NCI-H1436 treated with DMSO at 0.1 percent for 48 hours (cell line): ENCODE measurements at regions not wholly inside any gene's neighbourhood (a gene's known extent, or its start where the extent isn't known, plus 50 kb on each side); places are given as distances from the start of the nearest gene placed in this dataset.

Source experiments
- DNase-seq: peaks from one replicate; lab custom pipeline; 2025; lab: John Stamatoyannopoulos, UW

DNA sequence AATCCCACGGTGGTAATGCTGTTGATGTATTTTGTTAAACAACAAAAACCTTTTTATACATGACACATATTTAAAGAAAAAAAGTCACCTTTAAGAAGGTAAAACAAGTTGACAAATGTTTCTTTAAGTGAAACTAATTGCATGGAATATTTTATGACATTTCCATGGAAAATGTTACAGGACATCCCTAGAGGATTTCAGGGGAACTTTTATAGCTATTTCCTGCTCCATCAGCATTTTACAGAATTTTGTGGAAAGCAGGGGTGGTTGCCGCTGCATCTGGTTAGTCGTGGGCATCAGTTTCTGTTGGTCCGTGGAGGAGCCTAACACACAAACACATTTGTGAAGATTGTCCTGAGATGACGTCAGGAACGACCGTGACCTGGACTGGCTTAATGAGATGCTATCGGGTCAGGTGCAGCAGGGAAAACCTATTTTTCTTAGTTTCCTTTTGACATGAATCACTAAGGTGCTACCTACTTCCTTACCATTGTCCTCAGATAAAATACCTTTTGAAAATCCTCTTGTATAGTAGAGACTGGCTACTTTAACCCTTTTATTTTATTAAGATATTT, 305.1 kb downstream of the MAP2K6 start:
- no peak for DNase-seq

DNA sequence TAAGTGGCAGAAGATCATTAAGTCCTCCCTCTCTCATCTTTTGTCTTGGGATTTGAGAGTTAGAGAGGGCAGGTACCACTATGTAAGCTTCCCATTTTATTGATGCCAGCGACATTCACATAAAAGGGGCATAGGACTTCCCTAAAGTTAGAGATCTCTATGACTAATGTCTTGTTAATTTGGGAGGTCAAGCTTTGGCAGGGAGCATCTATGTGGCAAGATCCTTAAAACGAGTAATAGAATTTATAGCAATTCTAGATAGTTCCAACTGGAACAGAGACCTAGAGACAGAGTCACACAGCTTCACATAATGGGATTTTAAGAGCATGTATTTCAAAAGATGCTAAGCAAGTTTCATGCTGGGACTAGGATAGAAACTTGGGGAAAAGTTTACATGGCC, 308.0 kb downstream of the MAP2K6 start:
- DNase-seq = no peak

DNA sequence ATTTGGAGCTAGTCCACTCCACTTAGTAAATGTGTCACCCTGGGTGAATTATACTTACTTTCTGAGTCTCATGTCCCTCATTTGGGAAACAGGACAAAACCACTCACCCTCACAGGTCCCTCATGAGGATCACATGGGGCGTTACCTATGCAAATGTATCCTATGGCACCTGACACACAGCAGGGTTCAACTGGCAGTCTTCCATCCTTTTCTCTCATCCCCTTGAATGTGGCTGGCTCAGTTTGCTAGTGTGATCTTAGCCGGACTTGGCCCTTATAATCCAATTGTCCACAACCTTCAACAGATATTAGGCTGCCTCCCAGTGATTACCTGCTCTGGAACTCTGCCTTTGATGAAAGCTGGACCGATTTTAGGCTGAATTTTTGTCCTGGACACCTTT, 308.8 kb downstream of the MAP2K6 start:
- no peak for DNase-seq

DNA sequence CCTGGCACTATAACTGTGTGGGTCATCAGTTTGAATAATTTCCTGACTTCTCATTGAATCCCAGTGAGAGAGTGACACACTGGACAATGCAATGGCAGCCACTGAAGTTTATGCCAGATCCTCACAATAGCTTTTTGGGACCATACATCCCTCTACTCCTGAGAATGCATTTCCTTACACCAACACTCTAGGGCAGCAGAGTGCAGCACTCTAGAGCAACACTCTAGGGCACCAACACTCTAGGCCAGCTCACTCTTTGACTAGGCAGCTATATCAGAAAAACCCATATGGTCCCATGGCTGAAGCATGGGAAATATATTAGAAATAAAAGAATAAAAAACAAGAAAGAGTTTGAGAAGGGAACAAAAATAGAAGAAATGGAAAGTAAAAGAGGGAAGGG, 309.2 kb downstream of the MAP2K6 start:
- no peak for DNase-seq

DNA sequence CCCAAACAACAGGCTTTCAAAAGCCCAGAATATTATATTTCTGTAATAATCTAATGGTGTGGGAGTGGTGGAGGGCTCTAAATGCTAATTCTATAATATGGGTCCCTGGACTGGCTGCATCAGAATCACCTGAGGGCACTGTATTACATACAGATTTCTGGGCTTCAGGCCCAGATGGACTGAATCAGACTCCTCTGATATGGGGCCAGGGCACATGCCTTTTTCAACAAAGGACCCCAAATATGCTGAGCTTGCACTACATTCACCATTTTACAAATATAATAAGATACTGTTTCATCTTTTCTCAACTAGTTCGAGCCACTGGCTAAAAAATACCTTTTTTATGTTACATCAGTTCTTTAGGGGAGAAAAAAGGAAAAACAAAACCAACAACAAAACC, 309.7 kb downstream of the MAP2K6 start:
- no peak for DNase-seq

DNA sequence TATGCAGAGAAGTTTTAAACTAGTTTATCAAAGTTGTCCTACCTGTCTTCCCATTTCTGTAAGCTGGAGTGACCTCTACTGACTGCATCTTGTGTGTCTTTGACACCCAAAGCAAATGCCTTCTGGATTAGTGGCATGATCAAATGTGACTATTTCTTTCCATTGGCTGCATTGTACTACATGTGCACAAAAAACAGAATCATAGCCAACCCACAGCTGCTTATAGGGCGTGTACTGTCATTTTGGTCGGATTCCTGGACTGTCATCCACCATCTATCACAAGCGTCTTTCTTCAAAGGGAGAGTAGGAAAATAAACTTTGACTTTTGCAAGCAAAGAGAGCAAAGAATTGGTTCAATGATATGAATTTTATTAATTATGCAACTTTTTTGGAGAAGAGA, 310.6 kb downstream of the MAP2K6 start:
- DNase-seq = no peak

DNA sequence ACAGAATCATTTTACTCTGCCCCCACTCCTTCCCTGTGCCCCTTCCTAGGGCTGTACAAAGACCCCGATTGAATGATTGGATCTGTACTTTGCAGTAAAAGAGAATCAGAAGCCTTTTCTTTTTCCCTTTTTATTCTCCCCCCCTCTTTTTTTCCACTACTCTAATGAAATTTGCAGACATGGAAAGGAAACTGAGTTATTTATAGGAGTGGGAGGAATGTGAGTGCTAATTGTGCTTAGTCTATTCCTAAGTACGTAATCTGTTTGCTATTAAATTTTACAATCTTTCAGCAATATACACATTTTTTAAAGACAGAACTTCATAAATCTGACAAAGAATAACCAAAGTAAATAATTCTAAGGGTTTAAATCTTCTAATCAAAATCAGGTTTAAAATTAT, 314.3 kb downstream of the MAP2K6 start:
- no peak for DNase-seq

DNA sequence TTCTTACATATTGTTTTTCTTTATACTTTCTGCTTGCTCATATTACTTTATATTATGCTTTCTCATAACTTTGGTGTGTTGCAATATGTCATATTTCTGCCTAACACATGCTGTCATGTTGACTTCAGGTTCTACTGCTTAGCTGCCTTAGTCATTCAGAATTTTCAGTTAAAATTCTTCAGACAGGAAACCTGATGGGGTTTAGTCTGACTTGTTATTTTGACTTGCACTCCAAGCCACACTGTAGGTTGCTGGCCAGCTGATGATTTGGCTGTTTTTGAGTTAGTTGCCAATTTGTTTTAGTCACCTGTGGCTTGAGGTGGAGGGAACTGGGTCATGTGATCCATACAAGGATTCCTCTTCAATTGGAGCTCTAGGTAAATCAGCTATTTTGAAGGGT, 315.4 kb downstream of the MAP2K6 start:
- no peak for DNase-seq

DNA sequence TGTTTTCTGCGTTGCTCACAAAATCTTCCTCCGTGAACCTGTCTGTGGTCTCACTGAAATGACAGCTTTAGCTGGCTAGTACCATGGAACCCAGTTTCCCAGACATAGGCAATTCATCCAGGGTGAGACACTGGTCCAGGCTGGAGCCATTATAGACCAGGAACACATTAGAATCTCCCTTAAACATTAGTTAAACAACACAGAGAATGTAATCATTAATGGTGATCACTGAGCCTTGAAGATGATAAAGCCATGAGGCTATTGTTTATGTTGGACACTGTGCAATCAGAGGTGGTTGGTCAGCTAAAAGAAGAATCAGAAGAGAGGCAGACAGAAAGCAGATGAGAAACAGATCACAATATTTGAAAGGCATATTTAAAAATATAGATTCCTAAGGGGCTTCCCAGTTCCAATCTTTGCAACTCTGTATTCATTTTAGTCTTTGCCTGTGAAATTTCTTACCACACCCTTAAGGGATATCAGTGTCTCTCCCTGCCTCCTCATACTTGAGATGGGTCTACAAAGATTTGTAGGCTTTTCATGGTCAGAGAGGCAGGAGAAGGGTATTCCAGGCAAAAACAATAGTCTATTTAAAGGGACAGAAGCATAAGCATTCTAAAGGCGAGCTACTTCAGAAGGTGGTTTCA, 317.9 kb downstream of the MAP2K6 start:
- no peak for DNase-seq

DNA sequence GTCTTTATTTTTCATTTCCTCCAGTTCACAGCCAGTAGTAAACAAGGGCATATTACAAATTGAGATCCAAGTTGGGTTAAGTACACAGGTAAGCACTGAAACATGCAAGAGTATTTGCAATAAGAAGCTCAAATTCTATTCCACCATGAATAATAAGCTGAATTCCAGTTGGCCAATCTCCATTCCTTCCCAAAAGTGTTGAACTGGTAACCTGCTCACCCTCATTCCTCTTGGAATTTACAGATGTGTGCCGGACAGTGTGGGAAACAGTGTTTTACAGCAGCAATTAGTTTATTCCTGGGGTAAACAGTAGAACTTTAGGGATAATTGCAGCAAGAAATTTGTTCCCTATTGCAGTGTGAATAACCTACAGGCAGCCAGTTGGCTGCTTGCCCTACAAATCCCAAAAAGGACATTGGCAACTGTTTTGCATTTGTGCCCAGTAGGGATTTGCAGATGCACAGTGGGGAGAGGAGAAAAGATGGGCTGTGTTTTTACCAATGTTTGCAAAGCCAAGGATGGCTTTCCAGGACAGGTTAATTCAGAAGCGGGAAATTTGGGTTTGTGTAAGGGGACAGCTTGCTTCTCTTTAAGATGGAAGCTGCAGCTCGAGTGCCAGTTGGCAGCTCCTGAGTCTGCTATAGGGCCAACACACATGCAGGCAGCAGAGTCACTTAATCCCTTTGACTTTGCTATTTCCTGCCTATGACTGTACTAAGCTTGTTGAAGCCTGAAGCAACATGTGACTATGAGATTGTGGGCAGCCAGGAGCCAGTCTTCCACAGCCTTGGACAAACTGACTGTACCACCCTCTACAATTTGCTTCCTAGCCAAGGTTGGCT, 318.9 kb downstream of the MAP2K6 start:
- no peak for DNase-seq

DNA sequence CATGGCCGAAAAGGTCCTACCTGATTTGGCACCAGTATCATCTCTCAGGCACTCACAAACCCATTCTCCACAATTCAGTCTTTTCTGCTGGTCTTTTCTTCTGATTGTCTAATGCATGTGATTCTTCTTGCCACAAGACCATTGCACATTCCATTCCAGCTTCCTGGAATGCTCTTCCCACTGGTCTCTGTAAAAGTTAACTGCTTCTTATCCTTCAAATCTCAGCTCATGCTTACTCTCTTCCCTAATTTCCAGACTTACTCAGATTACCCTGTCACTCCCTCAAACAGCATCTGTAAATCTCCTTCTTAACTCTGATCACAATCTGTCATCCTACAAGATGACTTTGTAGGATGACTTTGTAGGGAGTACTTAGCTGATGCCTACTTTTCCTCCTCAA, 320.2 kb downstream of the MAP2K6 start:
- no peak for DNase-seq

DNA sequence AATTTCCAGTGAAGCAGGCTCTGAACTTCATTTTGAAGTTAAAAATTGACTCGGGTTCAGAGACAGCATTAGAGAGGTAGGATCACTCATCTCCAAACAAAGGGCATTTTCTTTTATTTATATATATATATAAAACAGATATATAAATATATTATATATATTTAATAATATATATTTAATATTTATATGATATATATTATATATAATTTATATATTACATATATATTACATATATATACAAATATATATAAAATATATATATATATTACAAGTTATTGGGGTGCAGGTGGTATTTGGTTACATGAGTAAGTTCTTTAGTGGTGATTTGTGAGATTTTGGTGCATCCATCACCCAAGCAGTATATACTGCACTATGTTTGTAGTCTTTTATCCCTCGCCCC, 320.8 kb downstream of the MAP2K6 start:
- DNase-seq = no peak

DNA sequence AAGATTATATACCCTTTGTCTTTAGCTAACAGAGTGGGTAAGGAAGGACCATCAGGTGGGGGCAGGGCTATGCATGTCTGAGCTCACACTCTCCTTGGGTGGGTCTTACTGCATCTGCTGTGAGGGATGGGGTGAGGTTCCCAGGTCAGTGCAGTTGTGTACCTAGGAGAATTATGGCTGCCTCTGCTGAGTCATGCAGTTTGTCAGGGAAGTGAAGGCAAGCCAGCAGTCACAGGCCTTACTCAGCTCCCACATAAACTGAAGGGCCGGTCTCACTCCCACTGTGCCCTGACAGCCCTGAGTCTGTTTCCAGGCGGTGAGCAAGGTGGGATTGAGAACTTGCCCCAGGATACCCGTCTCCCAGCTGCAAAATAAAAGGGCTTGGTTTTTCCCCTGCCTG, 328.6 kb downstream of the MAP2K6 start:
- DNase-seq = no peak

DNA sequence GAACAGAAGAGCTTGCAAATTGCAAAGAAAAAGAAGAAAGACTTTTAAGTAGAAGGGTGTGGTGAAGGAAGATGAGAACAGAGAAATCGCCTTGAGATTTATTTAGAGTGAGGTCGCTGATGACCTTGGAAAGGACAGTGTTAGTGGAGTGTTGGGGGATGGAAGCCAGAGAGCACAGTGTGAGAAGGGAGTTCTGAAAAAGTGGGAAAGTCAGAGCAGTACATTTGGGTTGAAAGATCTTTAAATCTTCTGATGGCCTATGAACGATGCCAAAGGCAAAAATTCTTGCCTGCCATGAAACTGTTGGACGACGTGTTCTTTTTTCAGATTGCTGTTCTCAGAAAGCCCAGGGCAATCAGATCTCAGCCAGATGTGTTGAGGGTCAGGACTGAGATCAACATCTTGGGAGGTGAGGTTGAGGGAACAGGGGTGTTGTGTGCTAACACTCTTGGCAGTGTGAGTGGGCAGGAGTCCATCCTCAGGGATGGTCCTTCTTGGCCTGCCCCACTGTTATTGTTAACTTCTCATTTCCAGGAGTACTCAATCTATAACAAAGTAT, 330.1 kb downstream of the MAP2K6 start:
- no peak for DNase-seq

DNA sequence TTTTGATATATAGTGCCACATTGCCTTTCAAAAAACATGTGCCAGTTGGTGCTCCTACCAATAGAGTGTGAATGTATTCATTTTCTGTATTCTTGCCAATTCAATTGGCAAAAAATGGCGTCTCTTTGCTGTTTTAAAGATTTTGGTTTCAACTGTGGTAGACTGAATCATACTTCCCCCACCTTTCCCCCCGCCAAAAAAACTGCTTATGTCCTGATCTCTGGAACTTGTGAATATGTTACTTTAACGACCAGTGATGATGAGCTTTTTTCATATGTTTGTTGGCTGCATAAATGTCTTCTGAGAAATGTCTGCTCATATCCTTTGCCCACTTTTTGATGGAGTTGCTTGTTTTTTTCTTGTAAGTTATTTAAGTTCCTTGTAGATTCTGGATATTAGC, 325.1 kb upstream of the KCNJ16 start:
- no peak for DNase-seq

DNA sequence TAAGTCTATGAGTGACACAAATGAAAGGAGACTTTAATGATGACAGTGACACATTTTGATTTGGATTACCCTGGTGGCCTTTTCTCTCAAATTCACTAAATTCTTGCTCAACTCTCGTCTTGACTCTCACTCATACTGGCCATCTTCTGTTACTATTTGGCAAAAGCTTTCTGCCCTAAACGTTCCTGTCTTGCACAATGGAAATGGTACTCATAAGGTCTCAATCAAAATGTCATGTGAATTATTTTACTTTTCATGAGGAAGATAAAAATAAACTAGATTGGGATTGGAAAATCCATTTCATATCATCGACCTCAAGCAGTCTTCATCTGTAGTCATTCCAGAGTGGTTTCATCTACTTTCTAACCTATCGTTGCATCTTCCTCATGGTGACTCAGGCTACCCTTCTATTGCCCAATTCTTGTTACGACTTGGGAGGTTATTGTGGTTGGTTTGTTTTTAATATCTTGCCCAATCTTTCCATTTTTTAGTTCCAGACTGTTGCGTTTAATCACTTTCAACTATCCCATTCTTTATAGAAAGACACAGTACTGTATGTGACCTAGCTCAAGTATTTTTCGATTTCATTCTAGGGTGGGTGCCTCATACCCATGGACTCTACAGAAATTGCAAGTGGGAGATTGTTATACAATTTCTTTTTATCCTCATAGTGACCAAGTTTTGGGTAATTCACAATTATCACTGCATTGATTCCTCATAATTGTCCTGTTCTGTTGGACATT, 317.2 kb upstream of the KCNJ16 start:
- DNase-seq = no peak

DNA sequence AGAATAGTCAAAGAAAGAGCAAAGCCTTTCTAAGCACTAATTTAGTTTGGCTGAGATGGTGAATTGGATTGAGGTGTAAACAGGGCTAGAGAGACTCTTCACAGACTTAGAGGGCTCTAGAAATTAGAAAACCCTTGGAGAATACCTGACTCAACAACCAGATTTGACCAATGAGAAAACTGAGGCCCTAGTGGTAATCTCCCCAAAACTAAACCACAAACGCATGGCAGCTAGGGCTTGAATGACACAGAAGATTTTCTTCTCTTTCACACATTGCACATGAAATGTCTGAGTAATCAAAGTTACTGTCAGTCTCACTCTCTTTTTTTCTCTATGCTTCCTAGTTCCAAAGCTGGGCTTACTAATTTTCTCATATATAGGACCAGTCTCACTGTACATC, 314.5 kb upstream of the KCNJ16 start:
- DNase-seq = no peak

DNA sequence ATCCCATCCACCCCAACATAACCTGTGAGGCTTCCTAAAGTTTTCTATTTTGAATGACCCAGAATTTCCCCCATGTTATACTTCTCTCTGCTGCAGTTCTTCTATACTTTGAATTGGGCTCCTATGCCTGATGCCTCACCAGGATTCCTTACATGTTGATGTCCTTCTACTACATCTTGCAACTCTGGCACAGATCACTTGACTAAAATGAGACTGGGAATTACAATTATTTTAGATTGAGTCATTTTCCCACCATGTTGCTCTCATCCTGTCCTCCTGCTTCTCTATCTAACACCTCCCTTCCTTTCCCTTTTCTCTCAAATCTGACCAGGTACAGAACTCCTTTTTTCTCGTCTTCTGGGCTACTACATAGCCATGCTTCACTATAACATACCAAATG, 314.0 kb upstream of the KCNJ16 start:
- DNase-seq = no peak

DNA sequence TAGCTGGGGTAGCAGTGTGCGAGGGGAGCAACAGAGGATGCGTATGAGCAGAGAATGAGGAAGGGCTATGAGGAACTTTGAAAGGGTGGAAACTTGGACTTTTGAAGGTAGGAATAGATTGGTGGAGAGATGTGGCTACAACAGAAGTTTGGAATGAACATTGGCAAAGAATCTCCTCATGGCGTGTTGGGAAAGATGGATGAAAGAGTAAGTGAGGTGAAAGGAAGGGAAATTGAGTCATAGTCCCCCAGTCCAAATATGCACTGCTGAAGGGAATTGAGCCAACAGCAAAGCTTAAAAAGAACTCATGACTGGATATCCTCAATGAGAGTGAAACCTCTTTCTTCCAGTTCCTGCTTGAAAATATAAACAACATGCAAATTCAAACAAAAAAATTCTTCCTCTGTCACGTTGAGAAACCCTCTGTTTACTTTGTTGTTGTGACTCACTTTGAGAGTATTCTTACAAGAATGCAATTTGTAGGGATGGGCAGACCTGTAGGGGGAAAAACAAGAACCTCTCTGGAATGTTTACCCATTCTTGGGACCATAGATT, 313.2 kb upstream of the KCNJ16 start:
- DNase-seq = no peak

DNA sequence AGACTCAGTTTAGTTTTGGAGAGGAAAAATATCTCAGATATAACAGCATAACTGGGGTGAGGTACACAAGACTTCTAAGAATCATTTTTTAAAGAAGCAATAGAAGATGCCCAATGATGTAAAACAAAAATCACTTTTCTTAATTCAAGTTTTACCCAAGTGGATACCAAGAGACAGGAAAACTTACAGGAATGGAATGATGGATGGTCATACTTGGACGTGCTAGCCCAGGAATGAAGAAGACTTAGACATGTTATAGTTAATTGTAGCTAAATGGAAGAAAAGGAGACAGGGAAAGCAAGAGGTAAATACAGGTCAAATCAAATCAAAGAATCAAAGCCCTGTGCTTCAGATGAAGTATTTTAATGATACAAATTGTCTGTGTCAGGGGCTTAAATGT, 312.7 kb upstream of the KCNJ16 start:
- DNase-seq = no peak

DNA sequence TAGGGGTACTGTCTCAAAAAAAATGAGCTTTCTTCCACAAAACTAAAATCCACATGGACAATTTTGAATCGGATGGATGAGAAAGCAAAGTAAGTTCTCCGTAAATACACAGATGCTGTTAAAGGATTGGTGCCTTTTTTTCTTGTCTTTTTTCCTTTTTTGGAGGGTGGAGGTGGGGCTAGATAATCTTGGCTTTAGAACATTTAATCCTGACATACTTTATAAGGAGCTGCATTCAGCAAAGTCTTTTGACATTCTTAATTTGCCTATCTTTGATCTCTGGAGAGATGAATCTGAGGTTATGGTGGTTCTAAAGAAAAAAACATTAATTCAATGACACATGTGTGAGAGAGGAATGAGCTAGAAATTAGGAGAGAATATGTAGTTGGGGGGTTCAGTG, 312.3 kb upstream of the KCNJ16 start:
- no peak for DNase-seq

DNA sequence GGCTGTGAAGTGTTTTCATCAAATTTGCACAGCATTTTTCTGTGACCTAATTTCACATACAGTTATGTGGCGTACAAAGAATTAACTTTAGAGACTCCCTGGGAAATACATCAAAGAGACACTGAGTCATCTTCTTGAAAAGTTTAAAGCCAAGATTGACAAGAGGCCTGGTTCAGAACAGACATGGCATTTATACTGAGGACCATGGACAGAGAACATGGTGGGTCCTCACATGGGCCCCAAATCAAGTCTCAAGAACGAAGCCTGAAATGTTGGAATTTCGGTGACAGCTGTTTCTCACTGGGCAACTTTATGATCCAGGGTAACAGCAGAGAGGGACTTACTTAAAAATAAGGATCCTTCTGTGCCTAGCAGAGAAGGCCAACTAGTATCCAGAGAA, 311.5 kb upstream of the KCNJ16 start:
- no peak for DNase-seq
